ENCODE measurements at regions not wholly inside any gene's neighbourhood (a gene's known extent, or its start where the extent isn't known, plus 50 kb on each side); places are given as distances from the start of the nearest gene placed in this dataset.

DNA sequence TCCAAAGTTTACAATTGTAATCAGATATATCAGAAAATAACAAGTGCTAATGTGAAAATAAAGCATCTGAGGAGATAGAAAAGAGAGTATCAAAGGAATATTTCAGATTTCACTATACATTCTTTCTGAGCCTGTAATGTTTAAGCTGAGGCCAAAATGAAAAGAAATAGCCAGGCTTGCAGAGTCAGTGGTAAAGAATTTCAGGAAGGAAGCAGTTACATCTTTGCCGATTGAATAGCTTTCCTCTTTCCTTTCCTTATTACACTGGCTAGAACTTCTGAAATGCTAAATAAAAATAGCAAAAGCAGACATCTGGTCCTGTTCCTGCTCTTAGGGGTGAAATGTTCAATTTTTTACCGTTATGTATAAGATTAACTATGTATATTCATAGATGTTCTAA, 1441.6 kb upstream of the PCDH7 start:
- TF ChIP-seq, protein P1, sequence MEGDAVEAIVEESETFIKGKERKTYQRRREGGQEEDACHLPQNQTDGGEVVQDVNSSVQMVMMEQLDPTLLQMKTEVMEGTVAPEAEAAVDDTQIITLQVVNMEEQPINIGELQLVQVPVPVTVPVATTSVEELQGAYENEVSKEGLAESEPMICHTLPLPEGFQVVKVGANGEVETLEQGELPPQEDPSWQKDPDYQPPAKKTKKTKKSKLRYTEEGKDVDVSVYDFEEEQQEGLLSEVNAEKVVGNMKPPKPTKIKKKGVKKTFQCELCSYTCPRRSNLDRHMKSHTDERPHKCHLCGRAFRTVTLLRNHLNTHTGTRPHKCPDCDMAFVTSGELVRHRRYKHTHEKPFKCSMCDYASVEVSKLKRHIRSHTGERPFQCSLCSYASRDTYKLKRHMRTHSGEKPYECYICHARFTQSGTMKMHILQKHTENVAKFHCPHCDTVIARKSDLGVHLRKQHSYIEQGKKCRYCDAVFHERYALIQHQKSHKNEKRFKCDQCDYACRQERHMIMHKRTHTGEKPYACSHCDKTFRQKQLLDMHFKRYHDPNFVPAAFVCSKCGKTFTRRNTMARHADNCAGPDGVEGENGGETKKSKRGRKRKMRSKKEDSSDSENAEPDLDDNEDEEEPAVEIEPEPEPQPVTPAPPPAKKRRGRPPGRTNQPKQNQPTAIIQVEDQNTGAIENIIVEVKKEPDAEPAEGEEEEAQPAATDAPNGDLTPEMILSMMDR (IDR thresholded peaks at IDR 0.05) = no peak

DNA sequence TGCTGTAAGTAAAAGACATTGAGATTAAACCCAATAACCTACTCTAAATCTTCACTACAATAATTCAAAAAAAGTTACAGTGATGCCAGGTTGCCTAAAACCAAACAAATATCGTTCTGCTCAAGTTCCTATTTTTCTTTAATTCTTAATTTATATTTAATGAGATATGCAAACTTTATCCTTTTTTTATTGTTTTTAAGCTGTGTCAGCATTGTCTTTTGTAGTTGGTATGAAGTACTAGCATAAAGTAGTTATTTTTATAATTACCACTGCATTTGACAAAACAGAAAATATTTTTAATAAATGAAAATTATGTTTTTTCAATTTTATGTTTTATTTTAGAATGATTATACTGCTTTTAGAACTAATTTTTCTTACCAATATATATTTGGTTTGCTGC, 1431.1 kb upstream of the PCDH7 start:
- TF ChIP-seq, protein P1 (IDR thresholded peaks at IDR 0.05) = no peak

DNA sequence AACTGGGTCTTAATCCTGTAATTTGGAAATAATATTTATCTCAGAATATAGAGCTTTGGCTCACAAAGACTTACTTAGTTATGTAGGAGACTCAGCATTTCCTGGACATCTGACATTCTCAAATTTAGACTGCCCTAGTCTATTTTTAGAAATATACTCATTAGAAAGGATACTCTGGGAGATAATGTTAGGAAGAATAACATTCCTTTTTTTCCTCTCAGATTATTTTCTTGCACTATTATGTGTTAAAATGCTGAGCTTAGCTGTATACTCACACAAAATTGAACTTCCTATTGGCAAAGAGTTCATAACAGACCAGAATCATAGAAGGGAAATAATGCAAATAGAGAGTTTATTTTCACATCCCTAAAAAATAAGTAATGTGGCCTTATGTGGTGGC, 1424.9 kb upstream of the PCDH7 start:
- TF ChIP-seq, protein P1 (IDR thresholded peaks at IDR 0.05) = no peak

DNA sequence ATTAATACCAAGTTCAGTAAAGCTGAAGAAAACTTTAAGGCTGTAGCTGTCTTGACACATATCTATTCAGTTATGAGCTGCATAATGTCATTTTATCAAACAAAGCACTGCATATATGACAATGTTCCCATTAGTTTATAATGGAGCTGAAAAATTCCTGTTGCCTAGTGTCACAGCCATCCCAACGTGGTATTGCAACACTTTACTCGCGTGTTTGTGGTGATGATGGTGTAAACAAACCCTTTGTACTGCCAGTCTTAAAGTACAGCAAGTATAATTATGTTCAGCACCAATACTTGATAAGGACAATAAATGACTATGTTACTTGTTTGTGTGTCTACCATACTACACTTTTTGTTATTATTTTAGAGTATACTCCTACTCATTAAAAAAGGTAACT, 1415.6 kb upstream of the PCDH7 start:
- TF ChIP-seq, protein P1 (IDR thresholded peaks at IDR 0.05) = no peak

DNA sequence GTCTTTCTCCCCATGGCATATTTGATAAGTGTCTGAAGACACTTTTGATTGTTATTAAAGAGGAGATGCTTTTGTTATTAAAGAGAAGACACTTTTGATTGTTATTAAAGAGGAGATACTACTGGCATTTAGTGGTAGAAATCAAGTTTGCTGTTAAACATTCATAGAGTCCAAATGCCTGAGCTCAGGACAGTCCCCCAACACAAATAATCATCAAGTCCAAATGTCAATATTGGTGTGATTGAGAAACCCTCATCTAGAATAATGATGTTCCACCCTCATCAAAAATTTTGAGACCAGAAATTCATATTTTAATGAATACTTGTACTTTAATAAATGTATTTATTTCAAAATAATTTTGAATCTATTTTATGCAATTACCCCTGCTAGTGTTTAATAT, 1412.9 kb upstream of the PCDH7 start:
- TF ChIP-seq, protein P1 (IDR thresholded peaks at IDR 0.05) = no peak

DNA sequence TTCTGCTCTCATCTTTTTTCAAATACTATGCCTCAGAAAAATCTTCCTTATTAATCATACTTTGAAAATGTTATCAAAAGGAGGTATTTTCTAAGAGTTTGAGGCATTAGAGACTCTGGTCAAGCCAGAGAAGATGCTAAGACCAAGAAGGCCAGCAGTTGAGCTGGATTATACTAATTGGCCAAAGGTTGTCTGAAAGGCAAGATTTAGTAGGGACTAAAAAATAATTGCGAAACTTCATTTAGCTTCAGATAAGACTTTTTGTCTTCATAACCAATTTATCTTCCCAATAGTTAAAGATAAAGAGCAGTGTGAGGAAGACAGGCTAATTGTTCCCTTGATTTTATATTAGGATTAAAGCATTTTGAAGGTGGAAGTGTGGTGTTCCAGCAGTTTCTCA, 1412.4 kb upstream of the PCDH7 start:
- TF ChIP-seq, protein P1 (IDR thresholded peaks at IDR 0.05) = no peak

DNA sequence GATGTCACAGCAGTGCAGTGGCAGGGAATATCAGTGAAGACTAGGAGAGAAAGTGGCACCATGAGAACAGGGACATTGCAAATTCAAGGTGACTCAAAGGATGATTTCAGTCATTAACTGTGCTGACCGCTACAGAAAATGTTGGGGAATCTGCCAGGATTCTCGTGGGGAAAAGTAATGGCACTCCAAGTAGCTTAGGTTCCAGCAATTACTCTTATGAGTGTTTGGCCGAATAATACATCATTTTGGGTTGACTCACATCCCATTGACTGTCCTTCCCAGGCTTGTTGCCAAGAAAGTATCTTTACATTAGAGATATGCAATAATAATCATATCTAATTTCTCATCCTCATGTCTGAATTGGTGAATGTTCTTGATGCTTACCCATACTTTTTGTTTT, 1411.1 kb upstream of the PCDH7 start:
- TF ChIP-seq, protein P1 (IDR thresholded peaks at IDR 0.05) = no peak

DNA sequence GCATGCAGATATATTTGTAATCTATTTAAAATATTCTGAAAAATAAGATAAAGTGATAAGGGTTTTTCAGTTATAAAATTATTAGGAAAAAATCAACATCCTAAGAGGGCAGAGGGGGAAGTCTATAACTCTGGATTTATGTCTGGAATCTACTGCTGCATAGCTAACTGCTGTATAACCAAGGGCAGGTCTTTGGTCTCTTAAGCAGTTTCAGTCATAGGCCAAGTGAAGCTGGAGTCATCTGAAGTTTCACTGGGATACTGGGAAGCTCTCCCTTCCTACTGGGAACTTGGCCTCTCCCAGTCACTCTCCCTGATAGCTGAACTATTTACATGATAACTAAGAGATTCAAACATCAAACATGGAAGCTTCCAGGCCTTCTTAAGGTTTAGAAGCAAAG, 1409.9 kb upstream of the PCDH7 start:
- TF ChIP-seq, protein P1 (IDR thresholded peaks at IDR 0.05) = no peak
